ENCODE measurements at regions not wholly inside any gene's neighbourhood (a gene's known extent, or its start where the extent isn't known, plus 50 kb on each side); places are given as distances from the start of the nearest gene placed in this dataset.

- intact Hi-C loops (cut with DNase I; ENCODE audit: low total_unique reads): no loop called here
- Histone ChIP-seq H3K27me3 (no peaks in the 10 kb centered on the region), H3K36me3 (ENCODE audit: low read depth, missing control alignments) (no peaks in the 10 kb centered on the region), H3K9me3 (no peaks in the 10 kb centered on the region), H3K4me1 (no peaks in the 10 kb centered on the region), H3K4me3 (no peak overlapping the region), H3K27ac (no peak overlapping the region)
- no peak for TF ChIP-seq POLR2A (IDR thresholded peaks at IDR 0.05)
- TF ChIP-seq CTCF (IDR thresholded peaks at IDR 0.05): no peak
- no peak for DNase-seq
- 91 to 94% methylated on average over 5 of the region's 5 CpGs for WGBS, 2 donors
Observed at GRCh38 chr2:82120654-82121053, 1816.1 kb upstream of the LRRTM1 start.

- intact Hi-C loops (cut with DNase I; ENCODE audit: low total_unique reads): no loop called here
- Histone ChIP-seq H3K27ac (no peak overlapping the region), H3K4me3 (no peak overlapping the region), H3K4me1 (no peaks in the 10 kb centered on the region), H3K27me3 (no peaks in the 10 kb centered on the region), H3K9me3 (no peaks in the 10 kb centered on the region), H3K36me3 (ENCODE audit: low read depth, missing control alignments) (no peaks in the 10 kb centered on the region)
- DNase-seq: no peak
- 69 to 77% methylated on average over 2 of the region's 2 CpGs for WGBS, 2 donors
- no peak for TF ChIP-seq CTCF (IDR thresholded peaks at IDR 0.05)
- no peak for TF ChIP-seq POLR2A (IDR thresholded peaks at IDR 0.05)
Observed at GRCh38 chr2:82120115-82120514, 1815.6 kb upstream of the LRRTM1 start.

GRCh38 chr2:82109418-82109817, 1804.9 kb upstream of the LRRTM1 start:
- H3K27me3 ChIP-seq: no peaks in the 10 kb centered on the region
- 95 to 98% methylated on average over 3 of the region's 3 CpGs for WGBS, 2 donors
- TF ChIP-seq CTCF (IDR thresholded peaks at IDR 0.05): no peak
- H3K4me3 ChIP-seq: no peak overlapping the region
- no peaks in the 10 kb centered on the region for H3K9me3 ChIP-seq
- no peaks in the 10 kb centered on the region for H3K4me1 ChIP-seq
- DNase-seq: no peak
- H3K36me3 ChIP-seq (ENCODE audit: low read depth, missing control alignments): no peaks in the 10 kb centered on the region
- H3K27ac ChIP-seq: no peak overlapping the region
- intact Hi-C loops (cut with DNase I; ENCODE audit: low total_unique reads): no loop called here

- H3K9me3 ChIP-seq: no peaks in the 10 kb centered on the region
- 76 to 79% methylated on average over 1 of the region's 1 CpG for WGBS, 2 donors
- no peak for TF ChIP-seq CTCF (IDR thresholded peaks at IDR 0.05)
- TF ChIP-seq POLR2A (IDR thresholded peaks at IDR 0.05): no peak
- no peak overlapping the region for H3K4me3 ChIP-seq
- H3K36me3 ChIP-seq (ENCODE audit: low read depth, missing control alignments): no peaks in the 10 kb centered on the region
- no peak for DNase-seq
- no peaks in the 10 kb centered on the region for H3K27me3 ChIP-seq
- H3K27ac ChIP-seq: no peak overlapping the region
- H3K4me1 ChIP-seq: no peaks in the 10 kb centered on the region
- intact Hi-C loops (cut with DNase I; ENCODE audit: low total_unique reads): no loop called here
Observed at GRCh38 chr2:82098617-82099016, 1794.1 kb upstream of the LRRTM1 start.

GRCh38 chr2:82089518-82089917, 1785.0 kb upstream of the LRRTM1 start:
- no peak for DNase-seq
- no peak for TF ChIP-seq POLR2A (IDR thresholded peaks at IDR 0.05)
- TF ChIP-seq CTCF (IDR thresholded peaks at IDR 0.05): no peak
- Histone ChIP-seq H3K27ac (no peak overlapping the region), H3K27me3 (no peaks in the 10 kb centered on the region), H3K4me1 (no peaks in the 10 kb centered on the region), H3K4me3 (no peak overlapping the region), H3K36me3 (ENCODE audit: low read depth, missing control alignments) (no peaks in the 10 kb centered on the region), H3K9me3 (no peaks in the 10 kb centered on the region)
- WGBS, 2 donors: 54 to 59% methylated on average over 6 of the region's 6 CpGs
- intact Hi-C loops (cut with DNase I; ENCODE audit: low total_unique reads): no loop called here

Measured in testis (tissue), 2 donors.